GM19240 (cell line): ENCODE measurements at regions not wholly inside any gene's neighbourhood (a gene's known extent, or its start where the extent isn't known, plus 50 kb on each side); places are given as distances from the start of the nearest gene placed in this dataset.

Experiments
- DNase-seq: peaks from one replicate; pipeline ENCODE4 v3.0.0; 2011; ENCODE audit warnings: low spot score; ENCODE audit not compliant: insufficient read length

DNA sequence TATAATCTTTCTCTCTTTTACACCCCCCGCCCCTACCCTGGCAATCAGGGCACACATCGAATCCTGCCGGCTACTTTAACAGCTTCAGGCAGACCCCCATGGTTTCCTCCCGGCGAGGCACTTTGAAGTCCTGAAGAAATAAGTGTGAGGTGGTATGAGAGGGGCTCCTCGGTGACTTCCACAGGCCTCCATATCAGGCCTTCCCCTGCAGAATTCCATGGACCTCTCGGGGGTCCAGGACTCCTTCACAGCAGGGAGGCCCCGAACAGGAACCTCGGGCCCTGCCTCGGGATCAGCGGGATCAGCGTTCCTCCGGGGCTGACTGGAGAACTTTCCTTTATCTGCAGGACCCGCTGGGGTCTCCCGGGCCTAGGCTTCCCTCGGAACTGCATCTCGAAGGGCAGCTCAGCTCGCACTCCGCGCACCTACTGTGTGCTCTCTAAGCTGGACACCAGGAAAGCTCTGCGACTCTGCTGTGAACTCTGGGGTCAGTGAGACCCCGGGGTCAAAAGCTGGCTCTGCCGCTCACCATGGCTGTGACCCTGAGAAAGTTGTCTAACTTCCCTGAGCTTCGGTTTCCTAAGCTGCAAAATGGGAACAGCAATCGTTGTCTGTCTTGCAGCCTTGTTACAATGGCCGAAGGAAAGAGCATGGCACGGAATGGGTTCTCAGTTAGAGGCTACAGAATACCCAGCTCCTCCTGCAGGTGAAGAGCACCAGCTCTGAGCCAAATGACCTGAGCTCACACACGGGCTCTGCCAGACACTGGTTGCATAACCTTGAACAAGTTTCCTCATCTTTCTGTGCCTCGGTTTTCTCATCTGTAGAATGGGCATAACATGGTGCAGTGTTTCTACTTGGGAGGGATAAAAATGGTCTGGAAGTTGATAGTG, 97.4 kb upstream of the ID2 start:
- DNase-seq, result no peak

DNA sequence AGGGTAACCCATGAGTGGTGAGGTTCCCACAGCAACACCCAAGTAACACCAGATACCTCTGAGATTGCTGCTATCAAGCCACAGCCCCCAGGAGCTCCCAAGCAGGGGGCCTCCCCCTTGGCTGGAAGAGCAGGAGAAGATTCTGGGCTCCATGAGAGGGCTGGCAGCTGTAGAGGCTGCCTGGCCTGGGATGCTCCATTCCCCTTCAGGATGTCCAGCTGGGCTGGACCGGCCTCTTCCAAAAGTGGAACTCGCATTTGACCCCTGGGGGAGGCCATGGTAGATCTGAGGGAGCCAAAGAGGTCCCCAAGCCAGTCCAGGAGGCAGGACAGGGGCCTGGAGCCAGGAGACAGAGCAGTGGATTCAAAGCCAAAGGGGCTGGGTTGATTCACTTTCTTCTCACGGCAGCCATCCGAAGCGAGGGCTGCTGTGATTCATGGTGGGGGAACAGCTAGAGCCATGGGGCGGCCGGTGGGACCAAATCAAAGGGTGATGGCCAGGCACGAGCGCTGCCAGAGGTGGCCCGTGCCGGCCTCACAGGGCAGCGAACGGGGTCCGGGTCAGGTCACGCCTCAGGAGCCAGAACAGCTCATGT, 95.3 kb upstream of the ID2 start:
- no peak for DNase-seq

DNA sequence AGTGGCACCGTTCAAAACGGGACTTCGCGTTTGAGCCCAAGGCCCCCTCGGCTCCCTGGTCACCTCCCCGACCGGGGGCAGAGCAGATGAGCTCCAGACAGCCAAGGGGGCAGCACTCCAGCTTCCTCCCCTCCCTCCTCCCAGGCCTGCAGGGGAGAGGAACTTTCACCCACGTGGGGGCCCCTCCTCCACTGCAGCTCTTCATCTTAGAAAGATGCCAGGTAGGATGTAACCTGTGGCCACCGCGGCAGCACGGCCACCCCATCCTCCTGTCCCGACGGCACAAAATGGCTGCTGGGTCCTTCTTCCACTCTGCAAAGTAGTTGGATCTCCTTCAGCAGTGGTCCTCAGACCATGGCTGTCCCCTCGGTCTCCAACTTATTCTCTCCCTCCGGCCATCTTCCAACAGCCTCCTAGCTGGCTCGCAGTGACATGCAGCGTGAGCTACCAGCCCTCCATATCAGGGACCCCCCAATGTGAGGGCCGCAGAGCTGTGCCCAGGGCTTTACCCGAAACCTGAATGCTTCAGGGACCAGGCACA, 94.5 kb upstream of the ID2 start:
- no peak for DNase-seq

DNA sequence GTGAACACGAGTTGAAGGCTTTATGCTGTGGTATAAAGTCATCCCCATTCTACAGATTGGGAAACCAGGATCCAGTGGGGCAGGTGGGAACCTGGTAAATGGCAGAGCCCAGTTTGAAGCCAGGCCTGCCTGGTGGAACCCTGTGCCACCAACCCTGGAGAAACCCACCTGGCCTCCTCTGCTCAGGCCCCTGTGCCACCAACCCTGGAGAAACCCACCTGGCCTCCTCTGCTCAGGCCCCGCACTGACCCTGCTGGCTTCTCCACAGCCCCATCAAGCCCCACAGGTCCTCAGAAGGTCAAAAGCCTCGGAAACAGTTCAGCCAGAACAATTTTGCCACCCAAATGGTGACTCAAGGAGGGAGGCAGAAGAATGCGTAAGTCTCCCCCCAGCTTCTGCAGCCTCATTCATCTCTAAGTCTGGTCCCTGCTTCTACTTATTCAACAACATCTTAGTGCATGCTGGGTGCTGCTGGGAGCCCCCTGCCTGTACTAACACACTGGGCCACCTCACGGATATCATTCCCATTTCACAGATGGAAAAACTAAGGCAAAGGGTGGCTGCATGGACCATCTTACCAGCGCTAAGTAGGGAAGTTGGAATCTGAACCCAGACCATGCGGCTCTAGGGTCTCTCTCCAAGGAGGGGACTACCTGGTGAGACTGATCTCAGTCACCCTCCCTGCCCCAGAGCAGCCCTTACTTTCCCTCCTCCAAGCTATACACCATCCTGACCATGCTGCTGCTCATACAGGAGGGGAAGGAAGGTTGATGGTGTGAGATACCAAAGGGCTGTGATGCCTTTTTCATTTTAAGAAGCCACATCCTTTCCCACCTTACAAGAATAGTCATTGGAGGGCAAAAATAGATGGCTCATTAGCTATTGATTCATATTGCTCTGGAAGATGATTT, 93.7 kb upstream of the ID2 start:
- DNase-seq, result no peak

DNA sequence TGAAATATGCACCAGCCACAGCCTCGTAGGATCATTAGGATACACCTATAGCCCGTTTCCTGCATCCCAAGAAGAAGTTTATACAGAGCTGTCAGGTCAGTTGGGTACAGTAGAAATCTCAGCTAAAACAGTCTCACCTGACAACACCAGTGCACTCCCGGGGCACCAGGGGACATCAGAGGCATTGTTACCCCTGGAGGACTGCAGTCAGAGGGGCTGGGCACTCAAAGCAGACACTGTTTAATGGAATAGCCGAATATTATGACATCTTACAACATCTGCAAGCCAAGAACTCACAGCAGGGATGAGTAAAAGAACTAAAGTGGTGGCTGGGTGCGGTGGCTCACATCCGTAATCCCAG, 93.0 kb upstream of the ID2 start:
- no peak for DNase-seq

DNA sequence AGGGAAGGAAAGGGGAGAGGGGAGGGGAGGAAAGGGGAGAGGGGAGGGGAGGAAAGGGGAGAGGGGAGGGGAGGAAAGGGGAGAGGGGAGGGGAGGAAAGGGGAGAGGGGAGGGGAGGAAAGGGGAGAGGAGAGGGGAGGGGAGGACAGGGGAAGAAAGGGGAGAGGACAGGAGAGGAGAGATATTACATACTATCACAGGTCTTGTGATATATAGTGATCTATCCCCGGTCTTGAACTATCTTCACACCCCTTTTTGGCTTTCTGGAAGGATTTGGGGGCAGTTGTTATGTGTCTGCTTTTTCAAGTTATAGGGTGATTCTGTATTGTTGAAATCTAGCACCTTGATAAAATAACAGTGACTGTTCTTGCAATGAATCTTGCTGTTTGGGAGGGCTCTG, 92.1 kb upstream of the ID2 start:
- no peak for DNase-seq

DNA sequence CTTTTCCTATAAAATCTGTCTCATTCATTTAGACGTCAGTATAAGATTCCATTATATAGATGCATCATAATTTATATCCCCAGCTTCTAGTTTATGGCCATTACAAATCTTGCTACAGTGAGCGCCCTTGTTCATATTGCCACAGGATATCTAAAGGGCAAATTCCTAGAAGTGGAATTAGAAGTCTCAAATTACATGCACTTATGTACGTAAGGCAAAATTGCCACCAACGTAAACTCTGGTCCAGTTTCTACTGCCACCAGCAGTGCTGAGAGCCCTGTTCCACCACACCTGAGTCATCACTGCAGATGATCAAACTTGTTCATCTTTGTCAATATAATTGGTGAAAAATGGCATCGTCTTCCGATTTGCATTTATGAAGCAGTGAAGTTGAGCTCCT, 90.9 kb upstream of the ID2 start:
- DNase-seq, result no peak

DNA sequence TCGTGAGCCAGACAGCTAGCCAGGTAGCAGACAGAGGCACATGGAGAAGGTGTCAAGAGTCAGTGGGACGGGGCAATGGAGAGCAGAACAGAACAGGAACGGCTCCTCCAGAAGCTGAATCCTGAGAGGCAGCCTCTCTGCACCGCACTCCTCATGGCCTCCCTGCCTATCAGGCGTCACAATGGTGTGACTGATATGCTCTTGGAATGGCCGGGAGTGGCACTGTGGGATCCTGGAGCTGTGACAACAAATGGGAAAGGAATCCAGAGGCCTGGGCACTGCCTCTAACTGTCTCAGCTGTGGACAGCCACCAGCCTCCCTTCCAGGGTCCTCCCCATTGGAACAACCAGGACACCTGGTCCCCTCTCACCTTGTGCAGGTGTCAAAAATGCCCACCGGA, 89.1 kb upstream of the ID2 start:
- DNase-seq, result no peak

DNA sequence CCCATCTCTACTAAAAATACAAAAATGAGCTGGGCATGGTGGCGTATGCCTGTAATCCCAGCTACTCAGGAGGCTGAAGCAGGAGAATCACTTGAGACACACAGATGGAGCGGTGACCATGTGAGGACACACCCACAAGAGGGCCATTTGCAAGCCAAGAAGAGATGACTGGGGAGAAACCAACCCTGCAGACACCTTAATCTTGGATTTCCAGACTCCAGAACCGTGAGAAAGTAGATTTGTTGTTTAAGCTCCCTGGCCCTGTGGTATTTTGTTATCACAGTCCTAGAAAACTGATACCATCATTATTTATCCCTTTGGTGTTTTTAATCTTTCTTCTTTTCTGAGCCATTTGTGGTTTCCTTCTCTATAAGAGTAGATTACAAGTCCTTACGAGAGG, 88.6 kb upstream of the ID2 start:
- DNase-seq, result no peak

DNA sequence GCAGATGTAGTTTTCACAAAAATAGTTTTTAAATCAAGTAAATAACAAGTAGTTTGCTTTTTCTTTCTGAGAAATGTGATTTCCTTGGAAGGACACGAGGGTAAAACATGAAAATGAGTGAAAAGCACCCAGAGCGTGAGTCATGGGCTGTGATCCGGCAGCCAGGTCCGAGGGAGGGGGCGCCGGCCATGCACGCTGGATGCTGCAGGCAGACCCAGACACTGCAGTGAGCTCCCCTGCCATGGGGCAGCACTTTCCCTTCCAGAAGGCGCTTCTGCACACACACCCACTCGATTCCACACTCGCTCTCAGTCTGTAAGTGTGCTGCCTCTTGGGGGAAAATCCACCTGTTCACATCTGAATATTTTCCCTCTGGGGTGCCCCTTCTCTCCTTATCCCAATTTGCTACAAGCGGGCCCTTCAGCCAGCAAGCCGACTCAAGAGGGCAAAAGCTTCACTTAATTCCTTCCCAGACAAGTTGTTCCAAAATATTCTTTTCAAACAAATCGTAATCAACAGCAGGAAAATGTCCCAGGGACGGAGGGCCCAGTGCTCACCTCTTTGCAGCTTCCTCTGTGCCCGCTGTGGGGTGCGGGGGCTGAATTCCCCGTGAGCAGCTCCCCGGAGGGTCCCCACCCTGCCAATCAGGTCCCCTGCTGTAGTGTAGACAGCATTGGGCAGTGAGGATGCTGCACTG, 87.0 kb upstream of the ID2 start:
- DNase-seq, result no peak

DNA sequence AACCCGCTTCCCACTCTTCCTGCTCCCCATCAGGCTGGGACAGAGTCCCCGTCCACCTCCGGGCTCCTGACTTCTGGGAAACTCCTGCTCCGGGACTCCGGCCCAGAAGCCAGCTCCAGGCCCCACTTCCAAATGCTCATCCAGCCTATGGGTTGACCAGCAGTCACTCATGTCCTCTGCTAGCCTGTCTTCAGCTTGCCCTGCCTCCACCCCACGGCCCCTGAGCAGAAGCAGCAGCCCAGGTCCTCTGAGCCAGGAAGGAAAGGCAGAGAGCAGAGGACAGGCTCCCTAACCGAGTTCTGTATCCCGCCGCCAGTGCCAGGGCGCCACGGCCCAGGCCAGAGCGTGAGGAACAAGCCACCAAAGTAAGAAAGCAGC, 86.4 kb upstream of the ID2 start:
- DNase-seq, result no peak

DNA sequence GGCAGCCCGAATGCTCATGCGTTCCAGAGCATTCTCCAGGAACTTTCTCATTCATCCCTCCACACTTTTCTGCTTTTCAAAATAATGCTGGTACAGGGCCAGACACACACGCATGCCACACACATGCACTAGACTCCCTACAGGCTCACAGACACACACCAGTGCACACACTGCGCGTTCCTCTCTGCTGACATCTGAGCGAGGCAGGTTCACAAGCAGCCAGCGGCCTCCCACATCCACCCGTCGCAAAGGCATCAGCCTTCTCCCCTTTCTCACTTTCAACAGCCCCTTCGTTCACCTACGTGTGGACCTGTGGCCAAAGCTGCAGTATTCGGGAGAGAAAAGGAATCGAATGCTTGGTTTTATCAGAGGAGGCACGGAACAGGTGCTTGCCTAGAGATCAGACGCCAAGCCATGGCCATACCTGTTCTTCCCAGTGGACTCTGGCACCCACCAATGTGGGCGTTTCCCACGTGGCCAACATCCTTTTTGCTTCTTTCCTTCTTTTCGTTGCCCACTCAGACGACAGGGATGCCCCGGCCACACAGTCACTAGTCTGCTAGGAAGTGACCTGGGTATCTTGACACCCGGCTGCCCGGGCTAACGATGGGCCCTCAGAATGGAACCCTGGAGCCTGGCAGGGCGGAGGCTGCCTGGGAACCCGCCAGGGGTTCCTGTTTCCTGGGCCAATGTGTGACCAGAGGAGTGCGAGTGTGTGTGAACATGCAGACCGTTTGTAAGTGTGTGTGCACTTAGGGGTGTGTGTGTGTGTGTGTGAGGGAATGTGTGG, 85.8 kb upstream of the ID2 start:
- DNase-seq, result no peak

DNA sequence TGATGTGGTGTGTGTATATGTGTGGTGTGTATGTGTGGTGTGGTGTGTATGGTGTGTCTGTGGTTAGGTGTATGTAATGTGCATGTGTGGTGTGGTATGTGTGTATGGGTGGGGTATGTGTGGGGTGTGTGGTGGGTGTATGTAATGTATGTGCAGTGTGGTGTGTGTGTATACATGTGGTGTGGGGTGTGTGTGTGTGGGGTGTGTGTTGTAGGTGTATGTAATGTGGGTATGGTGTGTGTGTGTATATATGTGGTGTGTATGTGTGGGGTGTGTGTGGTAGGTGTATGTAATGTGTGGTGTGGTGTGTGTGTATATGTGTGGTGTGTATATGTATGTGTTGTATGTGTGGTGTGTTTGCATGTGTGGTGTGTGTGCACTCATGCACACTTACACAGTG, 84.8 kb upstream of the ID2 start:
- no peak for DNase-seq

DNA sequence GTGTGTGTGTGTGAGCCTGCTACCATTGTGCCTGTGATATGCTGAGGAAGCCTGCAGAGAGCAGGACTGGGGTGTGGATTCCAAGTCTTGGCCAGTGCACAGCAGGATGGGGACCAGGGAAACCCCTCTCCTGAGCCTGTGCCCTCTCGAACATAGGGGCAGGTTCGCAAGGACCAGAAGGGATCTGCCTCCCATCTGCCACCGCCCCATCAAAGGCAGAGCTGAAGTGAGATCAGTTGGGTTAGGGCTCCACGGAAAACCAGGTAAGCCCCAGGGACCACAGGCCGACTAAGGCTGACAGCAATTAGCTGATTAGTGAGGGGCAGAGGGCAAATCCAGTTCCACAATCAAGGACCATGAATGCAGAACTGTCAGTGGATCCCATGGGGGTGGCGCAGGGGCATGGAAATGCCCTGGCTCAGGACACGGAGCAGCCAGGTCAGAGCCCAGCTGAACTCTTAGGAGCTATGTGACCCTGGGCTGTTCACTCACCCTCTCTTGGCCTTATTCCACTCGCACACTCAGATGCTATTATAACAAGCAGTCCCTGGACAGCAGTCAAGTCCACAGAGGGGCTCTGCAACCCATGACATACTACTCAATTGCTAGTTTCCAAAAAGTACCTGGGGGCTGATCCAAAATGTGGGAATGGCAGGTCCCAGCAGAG, 84.2 kb upstream of the ID2 start:
- DNase-seq, result no peak

DNA sequence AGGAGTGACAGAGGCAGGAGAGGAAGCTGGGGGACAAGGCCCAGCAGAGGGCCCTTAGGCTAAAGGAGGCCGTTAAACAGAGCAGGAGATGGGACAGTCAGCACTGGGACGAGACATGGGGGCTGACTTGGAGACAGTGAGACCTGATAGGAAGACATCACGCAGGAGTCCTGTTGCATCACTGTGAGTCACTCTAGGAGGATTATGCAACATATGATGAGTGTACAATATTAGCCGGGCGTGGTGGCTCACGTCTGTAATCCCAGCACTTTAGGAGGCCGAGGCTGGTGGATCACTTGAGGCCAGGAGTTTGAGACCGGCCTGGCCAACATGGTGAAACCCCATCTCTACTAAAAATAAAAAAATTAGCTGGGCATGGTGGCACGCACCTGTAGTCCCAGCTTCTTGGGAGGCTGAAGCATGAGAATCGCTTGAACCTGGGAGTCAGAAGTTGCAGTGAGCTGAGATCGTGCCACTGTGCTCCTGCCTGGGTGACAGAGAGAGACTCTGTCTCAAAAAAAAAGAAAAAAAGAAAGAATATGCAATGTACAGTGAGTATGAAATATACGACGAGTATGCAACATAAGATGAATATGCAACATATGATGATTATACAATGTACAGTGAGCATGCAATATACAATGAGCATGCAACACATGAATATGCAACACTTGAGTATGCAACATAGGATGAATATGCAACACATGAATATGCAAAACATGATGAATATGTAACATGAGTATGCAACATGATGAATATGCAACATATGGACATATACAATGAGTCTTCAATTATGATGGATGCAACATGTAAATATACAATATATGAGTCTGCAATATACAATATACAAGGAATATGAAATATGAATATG, 83.3 kb upstream of the ID2 start:
- DNase-seq, result no peak

DNA sequence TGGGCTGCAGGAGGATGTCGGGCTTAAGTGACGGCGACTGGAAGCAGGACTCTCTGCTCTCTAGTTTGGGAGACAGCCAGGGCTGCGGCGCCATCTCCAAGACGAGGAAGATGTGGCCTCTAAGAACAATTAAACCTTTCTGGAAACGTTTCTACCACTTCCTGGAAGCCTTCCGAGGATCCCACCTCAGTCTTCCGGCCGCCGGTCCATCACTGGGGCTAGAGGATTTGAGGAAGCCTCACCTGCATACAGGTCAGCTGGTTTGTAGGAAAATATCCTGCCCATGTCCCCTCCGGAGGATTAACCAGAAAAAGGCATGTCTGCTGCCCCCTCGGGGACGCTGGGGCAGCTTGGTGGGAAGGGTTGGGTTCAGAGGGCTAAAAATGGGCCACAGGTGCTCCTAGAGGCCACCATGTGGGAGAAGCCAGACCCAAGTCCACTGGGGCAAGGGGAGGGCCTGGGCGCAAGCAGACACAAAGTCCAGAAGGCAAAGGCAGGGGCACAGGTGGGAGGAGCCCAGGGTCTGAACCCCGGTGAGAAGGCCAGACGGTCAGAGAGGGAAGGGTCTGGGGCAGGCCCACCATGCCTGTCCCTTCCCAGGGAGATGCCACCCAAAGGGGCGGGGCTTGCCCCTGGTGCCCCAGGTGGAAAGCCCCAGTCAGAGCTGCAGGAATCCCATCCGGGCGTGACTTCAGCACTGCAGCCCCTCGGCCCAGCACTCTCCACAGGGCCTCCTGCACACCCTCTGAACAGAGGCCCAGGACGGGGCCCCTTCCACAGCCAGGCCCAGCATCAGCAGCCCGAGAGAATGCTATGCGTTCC, 82.2 kb upstream of the ID2 start:
- no peak for DNase-seq

DNA sequence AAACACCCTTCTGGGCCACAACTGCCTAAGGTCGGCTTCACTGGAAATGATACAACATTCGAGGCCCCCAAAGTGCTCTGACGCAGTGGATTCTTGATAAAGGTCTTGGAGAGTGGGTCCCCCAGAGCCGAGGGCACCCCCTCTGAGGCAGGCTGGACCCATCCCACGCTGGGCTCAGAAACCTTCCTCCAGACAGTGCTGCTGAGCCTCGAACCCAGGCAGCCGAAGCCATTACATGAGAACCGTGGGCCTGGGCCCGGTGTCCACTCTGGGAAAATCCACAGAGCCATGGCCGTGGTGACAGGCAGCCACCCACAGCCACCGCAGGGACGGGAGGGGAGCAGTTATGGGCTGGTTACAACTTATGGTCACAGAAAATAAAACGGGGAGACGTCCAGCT, 81.4 kb upstream of the ID2 start:
- no peak for DNase-seq

DNA sequence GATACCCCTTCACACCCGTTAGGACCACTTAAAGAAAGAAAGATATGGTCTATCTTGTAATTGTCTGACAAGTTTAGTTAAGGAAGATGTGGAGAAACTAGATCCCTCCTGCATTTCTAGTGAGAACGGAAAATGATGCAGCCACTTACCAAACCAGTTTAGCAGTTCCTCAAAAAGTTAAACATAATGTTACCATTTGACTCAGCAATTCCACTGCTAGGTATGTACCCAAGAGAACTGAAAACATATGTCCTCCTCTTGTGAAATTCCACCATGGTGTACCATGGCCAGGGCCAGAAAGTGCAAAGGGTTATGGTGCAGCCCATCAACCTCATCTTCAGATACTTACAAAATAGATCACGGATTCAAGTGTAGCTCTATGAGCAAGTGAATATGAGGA, 79.0 kb upstream of the ID2 start:
- no peak for DNase-seq
